WTC11 (cell line): ENCODE measurements at regions not wholly inside any gene's neighbourhood (a gene's known extent, or its start where the extent isn't known, plus 50 kb on each side); places are given as distances from the start of the nearest gene placed in this dataset.

Experiments
- ATAC-seq: fragments of 200-7000 bp; cut with Tn5 transposase; 2 replicates; pipeline ENCODE4 v1.10.0; 2021; ENCODE audit warnings: mild to moderate bottlenecking, moderate library complexity
- CTCF ChIA-PET: fragments of 300-600 bp; sonication (Branson Sonifier 250); formaldehyde crosslinking; loops from one replicate; lab custom pipeline; 2021; ENCODE audit warnings: antibody characterized with exemption; lab: Charles Lee
- POLR2A ChIA-PET: fragments of 350-600 bp; sonication (Branson Sonifier 250); formaldehyde crosslinking; loops from one replicate; lab custom pipeline; 2021; ENCODE audit warnings: antibody characterized with exemption; lab: Charles Lee
- DNase-seq: peaks from one replicate; pipeline ENCODE4 v3.0.0; 2021; ENCODE audit warnings: low spot score
- H3K27ac Mint-ChIP-seq: 2 replicates; pipeline ENCODE4 v1.8.0; 2021; ENCODE audit warnings: mixed read lengths
- H3K27me3 Mint-ChIP-seq: 2 replicates; pipeline ENCODE4 v1.8.0; 2021; ENCODE audit warnings: low read depth, mild to moderate bottlenecking, moderate library complexity, mixed read lengths
- H3K36me3 Mint-ChIP-seq: 2 replicates; pipeline ENCODE4 v1.8.0; 2021; ENCODE audit warnings: mixed read lengths
- H3K4me1 Mint-ChIP-seq: 2 replicates; pipeline ENCODE4 v1.8.0; 2022; ENCODE audit warnings: mixed read lengths
- H3K4me3 Mint-ChIP-seq: 2 replicates; pipeline ENCODE4 v1.8.0; 2021; ENCODE audit warnings: mild to moderate bottlenecking, moderate library complexity, mixed read lengths
- H3K9me3 Mint-ChIP-seq: 2 replicates; pipeline ENCODE4 v1.8.0; 2021; ENCODE audit warnings: mixed read lengths
- ATF1 ChIP-seq: sonication (generic); formaldehyde crosslinking; IDR thresholded peaks from 2 replicates; pipeline ENCODE4 v1.8.1; 2023; ENCODE audit warnings: mild to moderate bottlenecking, moderate library complexity, missing genetic modification reagents
- ATF3 ChIP-seq: sonication (generic); formaldehyde crosslinking; conservative IDR thresholded peaks from 2 replicates; pipeline ENCODE4 v1.8.1; 2022; ENCODE audit warnings: mild to moderate bottlenecking, missing genetic modification reagents
- CTCF ChIP-seq: fragments of 200-600 bp; IDR thresholded peaks from 2 replicates; pipeline ENCODE4 v1.8.0; 2022; ENCODE audit warnings: antibody characterized with exemption
- ESRRA ChIP-seq: sonication (generic); formaldehyde crosslinking; IDR thresholded peaks from 2 replicates; pipeline ENCODE4 v1.8.1; 2022; ENCODE audit warnings: mild to moderate bottlenecking, missing genetic modification reagents, borderline replicate concordance
- FOXP1 ChIP-seq: sonication (generic); formaldehyde crosslinking; IDR thresholded peaks from 2 replicates; pipeline ENCODE4 v1.8.0; 2022; ENCODE audit warnings: missing genetic modification reagents, mild to moderate bottlenecking, moderate library complexity, borderline replicate concordance
- GABPB1 ChIP-seq: sonication (generic); formaldehyde crosslinking; IDR thresholded peaks from 2 replicates; pipeline ENCODE4 v1.8.1; 2023; ENCODE audit warnings: mild to moderate bottlenecking, missing genetic modification reagents
- GRHL2 ChIP-seq: fragments of 250-450 bp; sonication (Bioruptor Pico); IDR thresholded peaks from 2 replicates; pipeline ENCODE4 v1.8.0; 2022; ENCODE audit warnings: mild to moderate bottlenecking, moderate library complexity; ENCODE audit not compliant: insufficient replicate concordance, severe bottlenecking
- JAZF1 ChIP-seq: fragments of 250-450 bp; sonication (Bioruptor Pico); IDR thresholded peaks from 2 replicates; pipeline ENCODE4 v1.9.0; 2021; ENCODE audit warnings: moderate library complexity, mild to moderate bottlenecking, inconsistent platforms
- MYBL2 ChIP-seq: sonication (generic); formaldehyde crosslinking; IDR thresholded peaks from 2 replicates; pipeline ENCODE4 v1.8.1; 2023; ENCODE audit warnings: mild to moderate bottlenecking, moderate library complexity, missing genetic modification reagents
- NFYB ChIP-seq: sonication (generic); formaldehyde crosslinking; conservative IDR thresholded peaks from 2 replicates; pipeline ENCODE4 v1.8.0; 2022; ENCODE audit warnings: low read depth, missing genetic modification reagents
- NR1H2 ChIP-seq: sonication (generic); formaldehyde crosslinking; IDR thresholded peaks from 2 replicates; pipeline ENCODE4 v1.9.0; 2021; ENCODE audit warnings: mild to moderate bottlenecking, moderate library complexity, missing genetic modification reagents
- PRRX2 ChIP-seq: fragments of 250-450 bp; sonication (Bioruptor Pico); IDR thresholded peaks from 2 replicates; pipeline ENCODE4 v1.8.0; 2021; ENCODE audit warnings: mild to moderate bottlenecking
- RELA ChIP-seq: sonication (generic); formaldehyde crosslinking; IDR thresholded peaks from 2 replicates; pipeline ENCODE4 v1.8.1; 2022; ENCODE audit warnings: missing genetic modification reagents, mild to moderate bottlenecking, borderline replicate concordance
- SMAD4 ChIP-seq: sonication (generic); formaldehyde crosslinking; IDR thresholded peaks from 2 replicates; pipeline ENCODE4 v1.8.0; 2022; ENCODE audit warnings: mild to moderate bottlenecking, missing genetic modification reagents
- TP53 ChIP-seq: sonication (generic); formaldehyde crosslinking; IDR thresholded peaks from 2 replicates; pipeline ENCODE4 v1.8.1; 2023; ENCODE audit warnings: mild to moderate bottlenecking, missing genetic modification reagents
- ZBTB21 ChIP-seq: sonication (generic); formaldehyde crosslinking; IDR thresholded peaks from 2 replicates; pipeline ENCODE4 v1.8.1; 2023; ENCODE audit warnings: mild to moderate bottlenecking, missing genetic modification reagents, borderline replicate concordance
- ZNF232 ChIP-seq: sonication (generic); formaldehyde crosslinking; IDR thresholded peaks from 2 replicates; pipeline ENCODE4 v1.8.0; 2022; ENCODE audit warnings: mild to moderate bottlenecking, missing genetic modification reagents
- ZNF263 ChIP-seq: sonication (generic); formaldehyde crosslinking; IDR thresholded peaks from 2 replicates; pipeline ENCODE4 v1.8.1; 2022; ENCODE audit warnings: low read depth, mild to moderate bottlenecking, moderate library complexity, missing genetic modification reagents
- ZNF317 ChIP-seq: sonication (generic); formaldehyde crosslinking; IDR thresholded peaks from 2 replicates; pipeline ENCODE4 v1.8.1; 2023; ENCODE audit warnings: low read depth, mild to moderate bottlenecking, moderate library complexity, missing genetic modification reagents, borderline replicate concordance
- ZNF532 ChIP-seq: fragments of 250-450 bp; sonication (Bioruptor Pico); IDR thresholded peaks from 2 replicates; pipeline ENCODE4 v1.9.0; 2021; ENCODE audit warnings: mild to moderate bottlenecking, borderline replicate concordance
- TF ChIP-seq, protein P1 (sequence below): sonication (generic); formaldehyde crosslinking; IDR thresholded peaks from 2 replicates; pipeline ENCODE4 v1.8.0; 2022; ENCODE audit warnings: missing genetic modification reagents
- TF ChIP-seq, protein P2 (sequence below): sonication (generic); formaldehyde crosslinking; IDR thresholded peaks from 2 replicates; pipeline ENCODE4 v1.8.1; 2023; ENCODE audit warnings: mild to moderate bottlenecking, missing genetic modification reagents, moderate library complexity

DNA sequence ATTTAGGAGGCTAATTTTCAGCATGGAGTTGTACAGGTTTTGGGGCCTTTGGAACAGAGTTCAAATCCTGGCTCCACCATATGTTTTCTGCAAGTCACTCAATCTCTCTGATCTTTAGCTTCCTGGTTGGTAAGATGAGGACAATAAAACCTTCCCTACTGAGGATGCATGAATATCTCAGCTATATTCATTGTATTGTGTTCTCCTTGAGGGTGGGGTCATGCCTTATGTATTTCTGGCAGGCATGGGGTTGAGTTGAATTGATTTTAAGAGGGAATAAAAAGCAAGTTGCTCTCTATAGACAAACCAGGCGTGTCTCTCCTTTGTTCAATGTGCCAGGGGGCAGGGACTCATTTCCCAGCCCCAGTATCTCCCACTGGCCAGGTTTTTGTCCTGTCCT lies 173.1 kb downstream of the C12orf75 start (continued):
- TF ChIP-seq, protein P1, sequence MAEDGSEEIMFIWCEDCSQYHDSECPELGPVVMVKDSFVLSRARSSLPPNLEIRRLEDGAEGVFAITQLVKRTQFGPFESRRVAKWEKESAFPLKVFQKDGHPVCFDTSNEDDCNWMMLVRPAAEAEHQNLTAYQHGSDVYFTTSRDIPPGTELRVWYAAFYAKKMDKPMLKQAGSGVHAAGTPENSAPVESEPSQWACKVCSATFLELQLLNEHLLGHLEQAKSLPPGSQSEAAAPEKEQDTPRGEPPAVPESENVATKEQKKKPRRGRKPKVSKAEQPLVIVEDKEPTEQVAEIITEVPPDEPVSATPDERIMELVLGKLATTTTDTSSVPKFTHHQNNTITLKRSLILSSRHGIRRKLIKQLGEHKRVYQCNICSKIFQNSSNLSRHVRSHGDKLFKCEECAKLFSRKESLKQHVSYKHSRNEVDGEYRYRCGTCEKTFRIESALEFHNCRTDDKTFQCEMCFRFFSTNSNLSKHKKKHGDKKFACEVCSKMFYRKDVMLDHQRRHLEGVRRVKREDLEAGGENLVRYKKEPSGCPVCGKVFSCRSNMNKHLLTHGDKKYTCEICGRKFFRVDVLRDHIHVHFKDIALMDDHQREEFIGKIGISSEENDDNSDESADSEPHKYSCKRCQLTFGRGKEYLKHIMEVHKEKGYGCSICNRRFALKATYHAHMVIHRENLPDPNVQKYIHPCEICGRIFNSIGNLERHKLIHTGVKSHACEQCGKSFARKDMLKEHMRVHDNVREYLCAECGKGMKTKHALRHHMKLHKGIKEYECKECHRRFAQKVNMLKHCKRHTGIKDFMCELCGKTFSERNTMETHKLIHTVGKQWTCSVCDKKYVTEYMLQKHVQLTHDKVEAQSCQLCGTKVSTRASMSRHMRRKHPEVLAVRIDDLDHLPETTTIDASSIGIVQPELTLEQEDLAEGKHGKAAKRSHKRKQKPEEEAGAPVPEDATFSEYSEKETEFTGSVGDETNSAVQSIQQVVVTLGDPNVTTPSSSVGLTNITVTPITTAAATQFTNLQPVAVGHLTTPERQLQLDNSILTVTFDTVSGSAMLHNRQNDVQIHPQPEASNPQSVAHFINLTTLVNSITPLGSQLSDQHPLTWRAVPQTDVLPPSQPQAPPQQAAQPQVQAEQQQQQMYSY (CRISPR knock-in tag), result no peak
- no peak for TF ChIP-seq RELA (CRISPR knock-in tag)
- TF ChIP-seq FOXP1, result no peak

DNA sequence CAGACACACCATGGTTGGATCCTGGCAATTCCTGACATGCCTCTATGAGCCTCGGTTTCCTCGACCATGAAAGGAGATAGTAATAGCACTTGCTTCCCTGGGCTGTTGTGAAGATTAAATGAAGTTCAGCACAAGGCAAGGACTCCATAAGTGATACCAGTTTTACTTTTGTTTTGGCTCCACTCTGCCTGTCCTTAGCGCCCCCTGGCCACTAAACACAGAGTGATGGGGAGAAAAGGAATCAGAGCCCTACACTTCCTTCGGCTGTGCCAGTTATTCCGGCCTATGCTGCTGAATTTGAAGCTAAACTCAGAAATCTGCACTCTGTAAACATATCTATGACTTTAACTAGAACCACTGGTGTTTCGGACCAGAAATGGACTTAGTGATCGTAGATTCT lies 173.8 kb downstream of the C12orf75 start:
- H3K36me3 Mint-ChIP-seq, result no peaks in the 10 kb centered on the region
- no peaks in the 10 kb centered on the region for H3K27me3 Mint-ChIP-seq
- DNase-seq (peak; percentile 29), ATAC-seq (peak; percentile 76)
- peaks cover 8% of the 10 kb centered on the region for H3K9me3 Mint-ChIP-seq
- TF ChIP-seq ATF1 (CRISPR knock-in tag) (no peak), GABPB1 (CRISPR knock-in tag) (no peak), NFYB (CRISPR knock-in tag) (no peak), TP53 (no peak), ZNF532 (CRISPR knock-in tag) (no peak)
- no peak overlapping the region for H3K4me3 Mint-ChIP-seq
- H3K4me1 Mint-ChIP-seq, result no peaks in the 10 kb centered on the region
- ChIA-PET POLR2A (no interaction called here), CTCF (interaction anchor here (0.9 to 1.4 kb wide), 3 partner anchors 21 to 635 kb away, joined by 3 read pairs; partner anchors contain the start of gene NUAK1)
- H3K27ac Mint-ChIP-seq, result no peak overlapping the region

GRCh38 chr12:105506678-105507310 lies 176.3 kb downstream of the C12orf75 start:
- ChIA-PET POLR2A (no interaction called here), CTCF (no interaction called here)
- Mint-ChIP-seq H3K4me1 (no peaks in the 10 kb centered on the region), H3K9me3 (no peaks in the 10 kb centered on the region), H3K4me3 (no peak overlapping the region), H3K27ac (no peak overlapping the region), H3K27me3 (no peaks in the 10 kb centered on the region), H3K36me3 (no peaks in the 10 kb centered on the region)
- DNase-seq (no peak), ATAC-seq (no peak)
- TF ChIP-seq PRRX2, result no peak
- TF ChIP-seq, protein P2, sequence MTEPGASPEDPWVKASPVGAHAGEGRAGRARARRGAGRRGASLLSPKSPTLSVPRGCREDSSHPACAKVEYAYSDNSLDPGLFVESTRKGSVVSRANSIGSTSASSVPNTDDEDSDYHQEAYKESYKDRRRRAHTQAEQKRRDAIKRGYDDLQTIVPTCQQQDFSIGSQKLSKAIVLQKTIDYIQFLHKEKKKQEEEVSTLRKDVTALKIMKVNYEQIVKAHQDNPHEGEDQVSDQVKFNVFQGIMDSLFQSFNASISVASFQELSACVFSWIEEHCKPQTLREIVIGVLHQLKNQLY (CRISPR knock-in tag), result no peak
- TF ChIP-seq SMAD4 (CRISPR knock-in tag), result no peak
- no peak for TF ChIP-seq ZBTB21 (CRISPR knock-in tag)
- TF ChIP-seq CTCF, result no peak
- no peak for TF ChIP-seq ZNF317
- TF ChIP-seq NR1H2 (CRISPR knock-in tag), result no peak
- no peak for TF ChIP-seq ZNF263 (CRISPR knock-in tag)
- TF ChIP-seq MYBL2 (CRISPR knock-in tag), result no peak
- TF ChIP-seq ATF3 (CRISPR knock-in tag), result no peak
- TF ChIP-seq ESRRA (CRISPR knock-in tag), result no peak
- TF ChIP-seq GRHL2, result no peak
- TF ChIP-seq JAZF1 (CRISPR knock-in tag), result no peak
- TF ChIP-seq ZNF232 (CRISPR knock-in tag), result no peak
